Suprapubic skin (tissue), 4 donors: ENCODE measurements at regions not wholly inside any gene's neighbourhood (a gene's known extent, or its start where the extent isn't known, plus 50 kb on each side); places are given as distances from the start of the nearest gene placed in this dataset.

Experiments
- POLR2A ChIP-seq, 2 donors: fragments of 450-650 bp; IDR thresholded peaks; one replicate each; pipeline ENCODE4 v1.6.1; 2017; ENCODE audit warnings: antibody characterized with exemption in 2 of 2, mild to moderate bottlenecking in 2 of 2, moderate library complexity in 2 of 2
- POLR2AphosphoS5 ChIP-seq, 3 donors: sonication (generic); formaldehyde crosslinking; IDR thresholded peaks; one replicate each; pipeline ENCODE4 v1.6.1; 2017; ENCODE audit warnings: antibody characterized with exemption in 3 of 3
- TF ChIP-seq, protein P1 (sequence below), 2 donors: fragments of 200-600 bp in 1 of 2; fragments of 450-650 bp in 1 of 2; sonication (generic) in 1 of 2; IDR thresholded peaks; one replicate each; pipeline ENCODE4 v1.5.1; 2016 to 2019; ENCODE audit warnings: antibody characterized with exemption in 2 of 2, mild to moderate bottlenecking in 1 of 2, moderate library complexity in 1 of 2

DNA sequence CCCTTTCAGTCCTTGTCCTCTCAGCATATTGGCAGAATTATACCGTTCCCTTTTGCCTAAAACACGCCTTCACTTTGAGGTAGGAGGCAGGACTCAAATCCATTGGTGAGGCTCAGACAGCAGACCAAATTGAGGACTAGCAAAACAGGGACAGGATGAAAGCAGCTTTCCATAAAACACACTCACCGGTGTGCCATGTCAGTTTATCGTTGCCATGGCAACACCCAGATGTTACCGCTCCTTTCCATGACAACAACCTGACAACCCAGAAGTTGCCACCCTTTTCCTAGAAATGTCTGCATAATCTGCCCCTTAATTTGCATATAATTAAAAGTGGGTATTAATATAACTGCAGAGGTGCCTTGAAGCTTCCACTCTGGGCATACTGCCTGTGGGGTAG lies 730.4 kb downstream of the METTL4 start:
- TF ChIP-seq, protein P1, sequence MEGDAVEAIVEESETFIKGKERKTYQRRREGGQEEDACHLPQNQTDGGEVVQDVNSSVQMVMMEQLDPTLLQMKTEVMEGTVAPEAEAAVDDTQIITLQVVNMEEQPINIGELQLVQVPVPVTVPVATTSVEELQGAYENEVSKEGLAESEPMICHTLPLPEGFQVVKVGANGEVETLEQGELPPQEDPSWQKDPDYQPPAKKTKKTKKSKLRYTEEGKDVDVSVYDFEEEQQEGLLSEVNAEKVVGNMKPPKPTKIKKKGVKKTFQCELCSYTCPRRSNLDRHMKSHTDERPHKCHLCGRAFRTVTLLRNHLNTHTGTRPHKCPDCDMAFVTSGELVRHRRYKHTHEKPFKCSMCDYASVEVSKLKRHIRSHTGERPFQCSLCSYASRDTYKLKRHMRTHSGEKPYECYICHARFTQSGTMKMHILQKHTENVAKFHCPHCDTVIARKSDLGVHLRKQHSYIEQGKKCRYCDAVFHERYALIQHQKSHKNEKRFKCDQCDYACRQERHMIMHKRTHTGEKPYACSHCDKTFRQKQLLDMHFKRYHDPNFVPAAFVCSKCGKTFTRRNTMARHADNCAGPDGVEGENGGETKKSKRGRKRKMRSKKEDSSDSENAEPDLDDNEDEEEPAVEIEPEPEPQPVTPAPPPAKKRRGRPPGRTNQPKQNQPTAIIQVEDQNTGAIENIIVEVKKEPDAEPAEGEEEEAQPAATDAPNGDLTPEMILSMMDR (IDR thresholded peaks at IDR 0.05), result no peak
- TF ChIP-seq POLR2A (IDR thresholded peaks at IDR 0.05) (no peak), POLR2AphosphoS5 (IDR thresholded peaks at IDR 0.05) (no peak)
